Ectodermal cell (in vitro differentiated cells): ENCODE measurements at regions not wholly inside any gene's neighbourhood (a gene's known extent, or its start where the extent isn't known, plus 50 kb on each side); places are given as distances from the start of the nearest gene placed in this dataset.
"Not testable (repeated sequence)": the region's sequence is repeated elsewhere in the genome, so short reads cannot be mapped to it uniquely, and the experiment has no call there.

ENCODE experiments used
- H3K27ac ChIP-seq: 2 replicates; pipeline ENCODE4 v1.7.0; 2013; ENCODE audit warnings: mild to moderate bottlenecking, low read depth, low read length; ENCODE audit not compliant: insufficient read depth, poor library complexity, severe bottlenecking
- H3K27me3 ChIP-seq: 2 replicates; pipeline ENCODE4 v1.7.0; 2013; ENCODE audit warnings: mild to moderate bottlenecking, low read length; ENCODE audit not compliant: insufficient read depth, control insufficient read depth, poor library complexity, severe bottlenecking
- H3K36me3 ChIP-seq: one replicate; pipeline ENCODE4 v1.7.0; 2013; ENCODE audit warnings: low read length; ENCODE audit not compliant: control insufficient read depth, insufficient read depth
- H3K4me1 ChIP-seq: one replicate; pipeline ENCODE4 v1.7.0; 2013; ENCODE audit warnings: low read length; ENCODE audit not compliant: control insufficient read depth, insufficient read depth
- H3K4me3 ChIP-seq: 2 replicates; pipeline ENCODE4 v1.7.0; 2013; ENCODE audit warnings: low read depth, low read length, control low read depth; ENCODE audit not compliant: insufficient read depth
- H3K9me3 ChIP-seq: 2 replicates; pipeline ENCODE4 v1.7.0; 2013; ENCODE audit warnings: mild to moderate bottlenecking, low read length, moderate library complexity; ENCODE audit not compliant: control insufficient read depth
- WGBS, 2 experiments: methylation state at CpG; one replicate each; pipeline ENCODE4 v1.1.7; 2013; ENCODE audit warnings: missing lambda C conversion rate in 2 of 2; 5-methylcytosine and 5-hydroxymethylcytosine counted together

- Histone ChIP-seq H3K4me3 (no peak overlapping the region), H3K27ac (no peak overlapping the region), H3K27me3 (no peaks in the 10 kb centered on the region), H3K9me3 (no peaks in the 10 kb centered on the region), H3K36me3 (no peaks in the 10 kb centered on the region), H3K4me1 (no peaks in the 10 kb centered on the region)
- WGBS, 2 experiments: 94 to 96% methylated on average over 5 of the region's 5 CpGs
Observed at GRCh38 chr22:34639911-34640310, 426.0 kb upstream of the ISX start.

GRCh38 chr22:34645375-34645774 lies 420.6 kb upstream of the ISX start:
- no peaks in the 10 kb centered on the region for H3K9me3 ChIP-seq

GRCh38 chr22:34669001-34669400 lies 397.0 kb upstream of the ISX start:
- Histone ChIP-seq H3K4me1 (no peaks in the 10 kb centered on the region), H3K27me3 (no peaks in the 10 kb centered on the region), H3K4me3 (no peak overlapping the region), H3K27ac (no peak overlapping the region), H3K36me3 (no peaks in the 10 kb centered on the region), H3K9me3 (no peaks in the 10 kb centered on the region)
- 86 to 97% methylated on average over 1 of the region's 1 CpG for WGBS, 2 experiments

More at GRCh38 chr22:34645375-34645774, 420.6 kb upstream of the ISX start:
- no peak overlapping the region for H3K4me3 ChIP-seq
- H3K27ac ChIP-seq: no peak overlapping the region
- H3K36me3 ChIP-seq: no peaks in the 10 kb centered on the region
- 77 to 82% methylated on average over 6 of the region's 6 CpGs for WGBS, 2 experiments
- H3K27me3 ChIP-seq: no peaks in the 10 kb centered on the region
- H3K4me1 ChIP-seq: no peaks in the 10 kb centered on the region

GRCh38 chr22:34683031-34683430 lies 382.9 kb upstream of the ISX start:
- not testable (repeated sequence) for H3K36me3 ChIP-seq, H3K4me3 ChIP-seq, H3K4me1 ChIP-seq, H3K27ac ChIP-seq, H3K9me3 ChIP-seq, H3K27me3 ChIP-seq
- WGBS, 2 experiments: 91 to 92% methylated on average over 17 of the region's 17 CpGs

GRCh38 chr22:34684278-34684677 lies 381.7 kb upstream of the ISX start:
- not testable (repeated sequence) for H3K4me3 ChIP-seq, H3K36me3 ChIP-seq, H3K27me3 ChIP-seq, H3K27ac ChIP-seq, H3K9me3 ChIP-seq, H3K4me1 ChIP-seq
- 94 to 98% methylated on average over 26 to 29 of the region's 30 CpGs for WGBS, 2 experiments

- H3K9me3 ChIP-seq: no peaks in the 10 kb centered on the region
- 89 to 94% methylated on average over 1 of the region's 1 CpG for WGBS, 2 experiments
- H3K4me1 ChIP-seq: no peaks in the 10 kb centered on the region
- H3K27me3 ChIP-seq: no peaks in the 10 kb centered on the region
- no peaks in the 10 kb centered on the region for H3K36me3 ChIP-seq
- no peak overlapping the region for H3K4me3 ChIP-seq
- no peak overlapping the region for H3K27ac ChIP-seq
Observed at GRCh38 chr22:34687116-34687515, 378.8 kb upstream of the ISX start.

- Histone ChIP-seq H3K4me1 (no peaks in the 10 kb centered on the region), H3K4me3 (no peak overlapping the region), H3K36me3 (no peaks in the 10 kb centered on the region), H3K27ac (no peak overlapping the region), H3K9me3 (no peaks in the 10 kb centered on the region), H3K27me3 (no peaks in the 10 kb centered on the region)
- WGBS, 2 experiments: 86 to 92% methylated on average over 1 of the region's 1 CpG
Observed at GRCh38 chr22:34688825-34689224, 377.1 kb upstream of the ISX start.

- Histone ChIP-seq H3K27me3 (no peaks in the 10 kb centered on the region), H3K36me3 (no peaks in the 10 kb centered on the region), H3K9me3 (no peaks in the 10 kb centered on the region), H3K4me1 (no peaks in the 10 kb centered on the region), H3K27ac (no peak overlapping the region), H3K4me3 (no peak overlapping the region)
- 49 to 65% methylated on average over 2 of the region's 2 CpGs for WGBS, 2 experiments
Observed at GRCh38 chr22:34696557-34696956, 369.4 kb upstream of the ISX start.

- Histone ChIP-seq H3K4me3 (no peak overlapping the region), H3K27ac (no peak overlapping the region), H3K4me1 (no peaks in the 10 kb centered on the region), H3K36me3 (no peaks in the 10 kb centered on the region), H3K9me3 (no peaks in the 10 kb centered on the region), H3K27me3 (no peaks in the 10 kb centered on the region)
- 97 to 99% methylated on average over 2 of the region's 2 CpGs for WGBS, 2 experiments
Observed at GRCh38 chr22:34702279-34702678, 363.7 kb upstream of the ISX start.

GRCh38 chr22:34709641-34710040 lies 356.3 kb upstream of the ISX start:
- H3K36me3 ChIP-seq: no peaks in the 10 kb centered on the region
- H3K9me3 ChIP-seq: no peaks in the 10 kb centered on the region
- H3K27ac ChIP-seq: no peak overlapping the region
- H3K27me3 ChIP-seq: no peaks in the 10 kb centered on the region
- WGBS, 2 experiments: 89 to 99% methylated on average over 2 of the region's 2 CpGs
- H3K4me1 ChIP-seq: no peaks in the 10 kb centered on the region
- no peak overlapping the region for H3K4me3 ChIP-seq

- no peaks in the 10 kb centered on the region for H3K4me1 ChIP-seq
- H3K4me3 ChIP-seq: no peak overlapping the region
- H3K27me3 ChIP-seq: no peaks in the 10 kb centered on the region
- 86 to 96% methylated on average over 2 of the region's 2 CpGs for WGBS, 2 experiments
- no peak overlapping the region for H3K27ac ChIP-seq
- no peaks in the 10 kb centered on the region for H3K36me3 ChIP-seq
- H3K9me3 ChIP-seq: no peaks in the 10 kb centered on the region
Observed at GRCh38 chr22:34722901-34723300, 343.1 kb upstream of the ISX start.
